ENCODE measurements at regions not wholly inside any gene's neighbourhood (a gene's known extent, or its start where the extent isn't known, plus 50 kb on each side); places are given as distances from the start of the nearest gene placed in this dataset.

GRCh38 chr21:35368326-35368725 lies 319.2 kb upstream of the RUNX1 start:
- no peak overlapping the region for H3K27ac ChIP-seq
- TF ChIP-seq CTCF (conservative IDR thresholded peaks at IDR 0.05): no peak

GRCh38 chr21:35367553-35367952 lies 318.5 kb upstream of the RUNX1 start:
- TF ChIP-seq CTCF (conservative IDR thresholded peaks at IDR 0.05): no peak
- H3K27ac ChIP-seq: no peak overlapping the region

GRCh38 chr21:35366394-35367080 lies 317.4 kb upstream of the RUNX1 start:
- no peak for TF ChIP-seq CTCF (conservative IDR thresholded peaks at IDR 0.05)
- H3K27ac ChIP-seq: no peak overlapping the region

GRCh38 chr21:35363458-35363857 lies 314.4 kb upstream of the RUNX1 start:
- no peak overlapping the region for H3K27ac ChIP-seq
- TF ChIP-seq CTCF (conservative IDR thresholded peaks at IDR 0.05): no peak

- no peak for TF ChIP-seq CTCF (conservative IDR thresholded peaks at IDR 0.05)
- H3K27ac ChIP-seq: no peak overlapping the region
These were observed 312.9 kb upstream of the RUNX1 start for GRCh38 chr21:35361988-35362387.

- no peak overlapping the region for H3K27ac ChIP-seq
- TF ChIP-seq CTCF (conservative IDR thresholded peaks at IDR 0.05): no peak
These were observed 311.9 kb upstream of the RUNX1 start for GRCh38 chr21:35360870-35361570.

GRCh38 chr21:35359076-35359475 lies 310.0 kb upstream of the RUNX1 start:
- H3K27ac ChIP-seq: no peak overlapping the region
- TF ChIP-seq CTCF (conservative IDR thresholded peaks at IDR 0.05): no peak

Data from VCaP (cell line).